K562 (cell line): ENCODE measurements at regions not wholly inside any gene's neighbourhood (a gene's known extent, or its start where the extent isn't known, plus 50 kb on each side); places are given as distances from the start of the nearest gene placed in this dataset.

ENCODE experiments used
- ATAC-seq: fragments of 200-7000 bp; cut with Tn5 transposase; 3 replicates; pipeline ENCODE4 v1.9.1; 2020; ENCODE audit warnings: moderate library complexity
- BruUV-seq: library from RNA; stranded (reverse); fragments of 400-500 nt; replicated peaks from 2 replicates; lab custom pipeline; 2021; lab: Mats Ljungman, UMichigan
- CTCF ChIA-PET: fragments of 300-600 bp; formaldehyde crosslinking; extraction: SDS; loops from one replicate; lab custom pipeline; 2021; ENCODE audit warnings: low intra/inter-chr PET ratio; lab: Yijun Ruan, JAX
- POLR2A ChIA-PET: fragments of 300-600, 350-650 bp; sonication (Branson Sonifier 250); formaldehyde crosslinking; extraction: SDS; loops from one replicate; lab custom pipeline; 2021; ENCODE audit warnings: antibody characterized with exemption, inconsistent platforms; lab: Yijun Ruan, JAX
- DNase-seq, 4 experiments: peaks; one replicate each; pipeline versions ENCODE4 v3.0.0 to v3.0.0-alpha.2; 2011 to 2018; ENCODE audit warnings: low spot score in 3 of 4, mixed read lengths in 3 of 4; ENCODE audit errors: extremely low read depth in 1 of 4
- FAIRE-seq: peaks from 2 replicates; lab custom pipeline; 2011; peaks lifted over from hg19 to GRCh38; lab: Jason Lieb, UNC
- H2AFZ ChIP-seq: 2 replicates; pipeline ENCODE4 v1.6.0; 2011; ENCODE audit warnings: low read depth, low read length, control low read depth, inconsistent platforms
- H3K27ac ChIP-seq: fragments of 200-600 bp; 3 replicates; pipeline ENCODE4 v1.8.0; 2011; ENCODE audit warnings: low read depth, mild to moderate bottlenecking, control low read depth, inconsistent platforms, low read length, moderate library complexity, mixed read lengths; ENCODE audit errors: extremely low read depth
- H3K27me3 ChIP-seq, 2 experiments: fragments of 300-600 bp in 1 of 2; 2 replicates in 1 of 2; 3 replicates in 1 of 2; pipeline versions ENCODE4 v1.6.0 to v1.8.0; 2011; ENCODE audit warnings: inconsistent platforms in 2 of 2, low read length in 2 of 2, mild to moderate bottlenecking in 1 of 2, mixed read lengths in 1 of 2, moderate library complexity in 1 of 2; ENCODE audit not compliant: control insufficient read depth in 2 of 2, insufficient read depth in 2 of 2
- H3K36me3 ChIP-seq: fragments of 300-600 bp; 3 replicates; pipeline ENCODE4 v1.8.0; 2011; ENCODE audit warnings: mild to moderate bottlenecking, low read length, inconsistent platforms; ENCODE audit not compliant: control insufficient read depth, insufficient read depth
- H3K4me1 ChIP-seq, 2 experiments: fragments of 200-600 bp in 1 of 2; replicated peaks in 1 of 2; 2 replicates in 1 of 2; 3 replicates in 1 of 2; pipeline versions ENCODE4 v1.5.1 to v1.8.0; 2011; ENCODE audit warnings: inconsistent platforms in 2 of 2, low read length in 2 of 2, mild to moderate bottlenecking in 1 of 2, mixed read lengths in 1 of 2, moderate library complexity in 1 of 2; ENCODE audit not compliant: control insufficient read depth in 2 of 2, insufficient read depth in 2 of 2
- H3K4me2 ChIP-seq: 2 replicates; pipeline ENCODE4 v1.6.1; 2011; ENCODE audit warnings: low read length, control low read depth, inconsistent platforms, mixed read lengths; ENCODE audit not compliant: insufficient read depth
- H3K4me3 ChIP-seq: fragments of 200-600 bp; sonication (generic), shearing (Covaris generic); 2 replicates; pipeline ENCODE4 v1.5.1; 2016; ENCODE audit warnings: control low read depth, inconsistent platforms
- H3K79me2 ChIP-seq: fragments of 200-600 bp; 3 replicates; pipeline ENCODE4 v1.8.0; 2011; ENCODE audit warnings: low read length, inconsistent platforms; ENCODE audit not compliant: control insufficient read depth, insufficient read depth
- H3K9ac ChIP-seq, 2 experiments: 2 replicates each; pipeline versions ENCODE4 v1.6.0 to v1.6.1; 2011; ENCODE audit warnings: low read depth in 2 of 2, low read length in 2 of 2, control low read depth in 1 of 2, inconsistent platforms in 1 of 2, mild to moderate bottlenecking in 1 of 2, mixed read lengths in 1 of 2; ENCODE audit not compliant: insufficient read depth in 1 of 2
- H3K9me1 ChIP-seq: one replicate; pipeline ENCODE4 v1.6.0; 2011; ENCODE audit warnings: inconsistent platforms, mild to moderate bottlenecking, low read length, moderate library complexity; ENCODE audit not compliant: control insufficient read depth, insufficient read depth
- H3K9me3 ChIP-seq: replicated peaks from 2 replicates; pipeline ENCODE4 v1.5.1; 2011; ENCODE audit warnings: low read depth, low read length, inconsistent platforms; ENCODE audit not compliant: control insufficient read depth, insufficient read depth
- H4K20me1 ChIP-seq: replicated peaks from 2 replicates; pipeline ENCODE4 v1.6.1; 2011; ENCODE audit warnings: low read length, inconsistent platforms, mixed read lengths; ENCODE audit not compliant: control insufficient read depth, insufficient read depth
- BRD9 ChIP-seq: fragments of 450-650 bp; IDR thresholded peaks from 2 replicates; pipeline ENCODE4 v1.6.1; 2018; ENCODE audit warnings: low read depth; ENCODE audit not compliant: partially characterized antibody
- CBFA2T2 ChIP-seq: fragments of 450-650 bp; conservative IDR thresholded peaks from 2 replicates; pipeline ENCODE4 v1.6.1; 2017; ENCODE audit warnings: mild to moderate bottlenecking
- CEBPB ChIP-seq: fragments of 450-650 bp; IDR thresholded peaks from 2 replicates; pipeline ENCODE4 v1.6.1; 2016; ENCODE audit warnings: missing genetic modification characterization, missing compliant biosample characterization
- CEBPG ChIP-seq, 3 experiments: fragments of 200-800 bp in 1 of 3; sonication (Bioruptor generic) in 1 of 3; sonication (generic) in 1 of 3; formaldehyde crosslinking in 1 of 3; IDR thresholded peaks in 2 of 3; conservative IDR thresholded peaks in 1 of 3; 2 replicates each; pipeline versions ENCODE4 v1.6.1 to v1.8.0; 2016 to 2022; ENCODE audit warnings: missing compliant biosample characterization in 2 of 3, missing genetic modification characterization in 2 of 3, mild to moderate bottlenecking in 1 of 3, missing genetic modification reagents in 1 of 3
- ELF2 ChIP-seq: fragments of 250-450 bp; sonication (Bioruptor Pico); IDR thresholded peaks from 2 replicates; pipeline ENCODE4 v1.5.0; 2021; ENCODE audit warnings: mild to moderate bottlenecking
- ERF ChIP-seq: fragments of 450-650 bp; formaldehyde crosslinking; IDR thresholded peaks from 2 replicates; pipeline ENCODE4 v1.4.0; 2020; ENCODE audit warnings: mild to moderate bottlenecking, mixed read lengths
- FOXA3 ChIP-seq, 2 experiments: fragments of 450-650 bp in 1 of 2; sonication (generic) in 1 of 2; formaldehyde crosslinking; IDR thresholded peaks in 1 of 2; conservative IDR thresholded peaks in 1 of 2; 2 replicates each; pipeline versions ENCODE4 v1.4.0 to v1.8.0; 2020 to 2022; ENCODE audit warnings: mild to moderate bottlenecking in 2 of 2, missing genetic modification reagents in 1 of 2
- IRF9 ChIP-seq: fragments of 450-650 bp; IDR thresholded peaks from 2 replicates; pipeline ENCODE4 v1.6.1; 2016; ENCODE audit warnings: missing biosample characterization, missing genetic modification characterization
- KDM2B ChIP-seq: fragments of 250-450 bp; sonication (Bioruptor Pico); IDR thresholded peaks from 2 replicates; pipeline ENCODE4 v1.8.0; 2021; ENCODE audit warnings: mild to moderate bottlenecking, moderate library complexity
- ZC3H8 ChIP-seq: fragments of 450-650 bp; IDR thresholded peaks from 2 replicates; pipeline ENCODE4 v1.6.1; 2017
- ZNF133 ChIP-seq: fragments of 250-450 bp; sonication (Bioruptor Pico); IDR thresholded peaks from 2 replicates; pipeline ENCODE4 v1.4.0; 2020; ENCODE audit warnings: mild to moderate bottlenecking
- ZNF583 ChIP-seq: fragments of 250-450 bp; sonication (Bioruptor Pico); IDR thresholded peaks from 2 replicates; pipeline ENCODE4 v1.4.0; 2020
- WGBS: fragments of 100-300 bp; shearing (Covaris generic); methylation state at CpG from one replicate; pipeline ENCODE4 v1.1.6; 2016; ENCODE audit warnings: low coverage, mixed read lengths; ENCODE audit not compliant: insufficient coverage; ENCODE audit errors: missing lambda C conversion rate; 5-methylcytosine and 5-hydroxymethylcytosine counted together
- in situ Hi-C: fragments of 300-500 bp; cut with MboI; formaldehyde crosslinking; loops from 4 replicates; pipeline ENCODE4 v1.15.0; 2018; ENCODE audit warnings: inconsistent platforms, mixed read lengths
- intact Hi-C: fragments of 100-400 bp; cut with micrococcal nuclease; formaldehyde crosslinking; loops from 2 replicates; pipeline ENCODE4 v1.14.2; 2022

DNA sequence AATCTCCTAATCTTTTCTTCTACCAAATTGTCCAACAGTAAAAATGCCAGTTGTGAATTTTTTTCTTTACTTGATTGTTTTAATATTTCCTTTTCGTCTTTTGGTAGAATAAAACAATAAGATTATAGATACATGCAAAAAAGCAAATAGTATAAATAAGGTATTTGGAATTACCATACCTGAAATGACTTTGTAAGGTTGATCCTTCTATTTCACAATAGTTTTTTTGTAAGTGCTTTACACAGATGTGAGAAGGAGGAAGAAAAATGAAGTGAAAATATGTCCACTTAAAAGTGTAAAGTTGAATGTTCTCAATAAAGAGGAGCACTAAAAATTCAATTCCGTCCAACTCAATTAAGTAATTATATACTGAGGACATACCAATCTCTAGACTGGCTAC lies 457.6 kb downstream of the UTRN start:
- no peak for ATAC-seq
- Histone ChIP-seq H3K9ac (no peak overlapping the region), H3K79me2 (no peaks in the 10 kb centered on the region), H3K4me2 (no peak overlapping the region), H3K4me1 (no peaks in the 10 kb centered on the region), H3K36me3 (no peaks in the 10 kb centered on the region), H2AFZ (no peak overlapping the region), H3K4me3 (no peak overlapping the region), H3K9me3 (no peaks in the 10 kb centered on the region), H3K9me1 (no peaks in the 10 kb centered on the region), H4K20me1 (no peaks in the 10 kb centered on the region), H3K27me3 (no peaks in the 10 kb centered on the region), H3K27ac (no peak overlapping the region)
- intact Hi-C loops (no loop called here), in situ Hi-C loops (no loop called here)
- FAIRE-seq = no peak
- no peak for DNase-seq
- BruUV-seq = no TSS peak
- 17% methylated on average over 2 of the region's 2 CpGs for WGBS
- no peak for TF ChIP-seq CEBPG (CRISPR knock-in tag; IDR thresholded peaks at IDR 0.05)
- peak; percentile 9 to 52; a peak in 1 of 4 replicates for TF ChIP-seq CEBPG (tag; conservative IDR thresholded peaks at IDR 0.05 in 1 of 2, IDR thresholded peaks at IDR 0.05 in 1 of 2)
- no peak for TF ChIP-seq KDM2B
- TF ChIP-seq CBFA2T2 = no peak
- TF ChIP-seq ZNF133 (CRISPR knock-in tag) = no peak
- TF ChIP-seq ERF (CRISPR knock-in tag) = no peak
- no peak for TF ChIP-seq ZNF583 (CRISPR knock-in tag)
- peak; percentile 37 for TF ChIP-seq CEBPB (tag)
- TF ChIP-seq BRD9 = no peak
- CTCF ChIA-PET = no interaction called here
- POLR2A ChIA-PET = no interaction called here

DNA sequence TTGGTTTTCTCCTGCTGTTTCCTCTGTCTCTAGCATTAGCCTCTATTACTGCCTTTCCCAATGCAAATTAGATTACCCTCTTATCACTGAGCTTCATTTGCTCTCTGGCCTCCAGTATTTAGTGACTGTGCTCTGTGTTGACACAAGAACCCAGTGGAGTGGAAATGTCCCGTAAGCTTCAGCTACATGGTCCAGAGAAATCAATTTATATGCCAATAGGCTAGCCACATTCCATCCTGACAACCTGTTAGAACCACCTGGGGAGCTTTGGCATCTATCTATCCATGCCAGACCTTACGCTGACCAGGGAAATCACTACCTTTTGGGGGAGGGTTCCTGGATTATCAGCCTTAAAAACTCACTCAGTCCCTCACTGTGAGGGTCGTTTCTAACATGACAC lies 459.6 kb downstream of the UTRN start:
- in situ Hi-C loops (no loop called here), intact Hi-C loops (no loop called here)
- CTCF ChIA-PET = no interaction called here
- no peak overlapping the region for H3K9ac ChIP-seq
- POLR2A ChIA-PET = no interaction called here
- no peak overlapping the region for H2AFZ ChIP-seq
- H3K4me2 ChIP-seq = no peak overlapping the region
- no peaks in the 10 kb centered on the region for H3K9me1 ChIP-seq
- DNase-seq (no peak), FAIRE-seq (peak; percentile 55), ATAC-seq (no peak)
- H3K4me3 ChIP-seq = no peak overlapping the region
- WGBS = 19% methylated on average over 3 of the region's 3 CpGs
- no peaks in the 10 kb centered on the region for H3K9me3 ChIP-seq
- H3K36me3 ChIP-seq = no peaks in the 10 kb centered on the region
- no peaks in the 10 kb centered on the region for H3K79me2 ChIP-seq
- BruUV-seq = no TSS peak
- no peak overlapping the region for H3K27ac ChIP-seq
- no peaks in the 10 kb centered on the region for H4K20me1 ChIP-seq
- H3K4me1 ChIP-seq = no peaks in the 10 kb centered on the region
- H3K27me3 ChIP-seq = no peaks in the 10 kb centered on the region
- no peak for TF ChIP-seq ELF2 (CRISPR knock-in tag)
- 0 out of 4 replicates have a peak, but pooled peaks of 1 of the 2 experiments have one; percentile 5 for TF ChIP-seq FOXA3 (CRISPR knock-in tag; conservative IDR thresholded peaks at IDR 0.05 in 1 of 2, IDR thresholded peaks at IDR 0.05 in 1 of 2)
- TF ChIP-seq IRF9 (tag) = no peak
- no peak for TF ChIP-seq ZC3H8
